Endothelial cell (in vitro differentiated cells): ENCODE measurements at regions not wholly inside any gene's neighbourhood (a gene's known extent, or its start where the extent isn't known, plus 50 kb on each side); places are given as distances from the start of the nearest gene placed in this dataset.
"Not testable (repeated sequence)": the region's sequence is repeated elsewhere in the genome, so short reads cannot be mapped to it uniquely, and the experiment has no call there.

ENCODE experiments used
- DNase-seq: peaks from one replicate; pipeline ENCODE4 v3.0.0; 2021; ENCODE audit warnings: low spot score
- H3K27ac Mint-ChIP-seq: one replicate; pipeline ENCODE4 v1.8.0; 2021; ENCODE audit warnings: mixed read lengths, inconsistent platforms; ENCODE audit not compliant: unreplicated experiment
- H3K27me3 Mint-ChIP-seq: one replicate; pipeline ENCODE4 v1.8.0; 2021; ENCODE audit warnings: mild to moderate bottlenecking, moderate library complexity, mixed read lengths, inconsistent platforms; ENCODE audit not compliant: unreplicated experiment
- H3K36me3 Mint-ChIP-seq: one replicate; pipeline ENCODE4 v1.8.0; 2021; ENCODE audit warnings: mild to moderate bottlenecking, low read depth, mixed read lengths, inconsistent platforms; ENCODE audit not compliant: unreplicated experiment
- H3K4me1 Mint-ChIP-seq: one replicate; pipeline ENCODE4 v1.8.0; 2021; ENCODE audit warnings: mild to moderate bottlenecking, mixed read lengths, inconsistent platforms; ENCODE audit not compliant: unreplicated experiment
- H3K4me3 Mint-ChIP-seq: one replicate; pipeline ENCODE4 v1.8.0; 2021; ENCODE audit warnings: mild to moderate bottlenecking, mixed read lengths, inconsistent platforms; ENCODE audit not compliant: unreplicated experiment
- H3K9me3 Mint-ChIP-seq: one replicate; pipeline ENCODE4 v1.8.0; 2021; ENCODE audit warnings: mixed read lengths, inconsistent platforms; ENCODE audit not compliant: unreplicated experiment
- TF ChIP-seq, protein P1 (sequence below): fragments of 200-600 bp; sonication (generic); IDR thresholded peaks from one replicate; pipeline ENCODE4 v1.5.0; 2021; ENCODE audit warnings: antibody characterized with exemption; ENCODE audit not compliant: unreplicated experiment

DNA sequence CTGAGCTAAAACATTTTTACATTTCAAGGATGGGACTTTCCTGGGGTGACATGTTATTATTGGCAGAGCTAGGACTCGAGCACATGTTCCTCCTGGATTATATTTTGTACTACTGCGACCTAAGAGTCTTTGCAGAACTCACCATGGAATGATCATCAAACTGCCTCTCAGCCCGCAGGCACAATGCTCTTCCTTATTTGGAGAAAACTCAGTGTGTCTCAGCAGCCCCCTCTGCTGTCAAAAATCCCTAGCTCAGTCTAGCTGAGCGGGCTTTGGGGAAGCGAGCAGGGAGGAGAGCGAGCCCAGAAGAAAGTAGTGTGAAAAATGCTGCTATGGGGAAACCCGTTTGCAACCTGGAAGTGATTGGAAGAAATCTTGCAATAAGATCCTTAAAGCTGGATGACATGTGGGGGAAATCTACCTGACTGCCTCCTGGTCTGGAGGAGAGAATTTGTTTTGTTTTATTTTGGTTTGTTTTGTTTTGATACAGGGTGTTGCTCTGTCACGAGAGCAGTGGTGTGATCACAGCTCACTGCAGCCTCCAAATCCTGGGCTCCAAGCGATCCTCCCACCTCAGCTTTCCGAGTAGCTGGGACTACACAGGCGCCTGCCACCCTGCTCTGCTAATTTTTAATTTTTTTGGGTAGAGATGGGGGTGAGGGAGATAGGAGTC, 89.9 kb upstream of the CLINT1 start:
- Mint-ChIP-seq H3K27ac (peak overlapping the region; percentile 19), H3K9me3 (no peaks in the 10 kb centered on the region), H3K36me3 (no peaks in the 10 kb centered on the region), H3K27me3 (no peaks in the 10 kb centered on the region), H3K4me1 (peaks cover 5% of the 10 kb centered on the region), H3K4me3 (no peak overlapping the region)
- DNase-seq, result peak; percentile 92
- TF ChIP-seq, protein P1, sequence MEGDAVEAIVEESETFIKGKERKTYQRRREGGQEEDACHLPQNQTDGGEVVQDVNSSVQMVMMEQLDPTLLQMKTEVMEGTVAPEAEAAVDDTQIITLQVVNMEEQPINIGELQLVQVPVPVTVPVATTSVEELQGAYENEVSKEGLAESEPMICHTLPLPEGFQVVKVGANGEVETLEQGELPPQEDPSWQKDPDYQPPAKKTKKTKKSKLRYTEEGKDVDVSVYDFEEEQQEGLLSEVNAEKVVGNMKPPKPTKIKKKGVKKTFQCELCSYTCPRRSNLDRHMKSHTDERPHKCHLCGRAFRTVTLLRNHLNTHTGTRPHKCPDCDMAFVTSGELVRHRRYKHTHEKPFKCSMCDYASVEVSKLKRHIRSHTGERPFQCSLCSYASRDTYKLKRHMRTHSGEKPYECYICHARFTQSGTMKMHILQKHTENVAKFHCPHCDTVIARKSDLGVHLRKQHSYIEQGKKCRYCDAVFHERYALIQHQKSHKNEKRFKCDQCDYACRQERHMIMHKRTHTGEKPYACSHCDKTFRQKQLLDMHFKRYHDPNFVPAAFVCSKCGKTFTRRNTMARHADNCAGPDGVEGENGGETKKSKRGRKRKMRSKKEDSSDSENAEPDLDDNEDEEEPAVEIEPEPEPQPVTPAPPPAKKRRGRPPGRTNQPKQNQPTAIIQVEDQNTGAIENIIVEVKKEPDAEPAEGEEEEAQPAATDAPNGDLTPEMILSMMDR, result peak; percentile 70

GRCh38 chr5:157947156-157947555, 88.2 kb upstream of the CLINT1 start:
- no peak overlapping the region for H3K27ac Mint-ChIP-seq
- H3K27me3 Mint-ChIP-seq, result no peaks in the 10 kb centered on the region
- DNase-seq, result no peak
- TF ChIP-seq, protein P1, result no peak
- H3K4me3 Mint-ChIP-seq, result no peak overlapping the region
- no peaks in the 10 kb centered on the region for H3K36me3 Mint-ChIP-seq
- no peaks in the 10 kb centered on the region for H3K9me3 Mint-ChIP-seq
- H3K4me1 Mint-ChIP-seq, result peaks cover 5% of the 10 kb centered on the region

- DNase-seq, H3K36me3 Mint-ChIP-seq, H3K4me1 Mint-ChIP-seq, H3K27ac Mint-ChIP-seq, H3K9me3 Mint-ChIP-seq, H3K27me3 Mint-ChIP-seq, H3K4me3 Mint-ChIP-seq: not testable (repeated sequence)
Observed at GRCh38 chr5:157945822-157946221, 86.9 kb upstream of the CLINT1 start.

DNA sequence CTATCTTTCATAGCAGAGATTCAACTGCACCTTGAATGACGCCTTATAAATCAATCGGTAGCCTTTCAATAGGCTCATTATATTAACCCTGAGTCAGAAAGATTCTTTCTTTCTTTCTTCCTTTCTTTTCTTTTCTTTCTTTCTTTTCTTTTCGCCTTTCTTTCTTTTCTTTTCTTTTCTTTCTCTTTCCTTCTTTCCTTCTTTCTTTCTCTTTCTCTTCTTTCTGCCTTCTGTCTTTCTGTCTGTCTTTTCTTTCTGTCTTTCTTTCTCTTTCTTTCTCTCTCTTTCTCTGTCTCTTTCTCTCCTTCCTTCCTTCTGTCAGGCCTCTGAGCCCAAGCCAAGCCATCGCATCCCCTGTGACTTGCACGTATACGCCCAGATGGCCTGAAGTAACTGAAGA, 86.0 kb upstream of the CLINT1 start:
- no peak for DNase-seq
- no peaks in the 10 kb centered on the region for H3K36me3 Mint-ChIP-seq
- no peaks in the 10 kb centered on the region for H3K9me3 Mint-ChIP-seq
- TF ChIP-seq, protein P1, result no peak
- no peaks in the 10 kb centered on the region for H3K27me3 Mint-ChIP-seq
- peaks cover 5% of the 10 kb centered on the region for H3K4me1 Mint-ChIP-seq
- H3K27ac Mint-ChIP-seq, result no peak overlapping the region
- H3K4me3 Mint-ChIP-seq, result no peak overlapping the region

- DNase-seq, result no peak
- H3K4me1 Mint-ChIP-seq, result peaks cover 5% of the 10 kb centered on the region
- TF ChIP-seq, protein P1, result no peak
- H3K27me3 Mint-ChIP-seq, result no peaks in the 10 kb centered on the region
- no peak overlapping the region for H3K4me3 Mint-ChIP-seq
- H3K36me3 Mint-ChIP-seq, result no peaks in the 10 kb centered on the region
- peak overlapping the region; percentile 36 for H3K27ac Mint-ChIP-seq
- no peaks in the 10 kb centered on the region for H3K9me3 Mint-ChIP-seq
Observed at GRCh38 chr5:157944077-157944633, 85.2 kb upstream of the CLINT1 start.
